Common myeloid progenitor, CD34-positive (primary cell): ENCODE measurements at regions not wholly inside any gene's neighbourhood (a gene's known extent, or its start where the extent isn't known, plus 50 kb on each side); places are given as distances from the start of the nearest gene placed in this dataset.

ENCODE experiments used
- CTCF ChIA-PET: fragments of 350-600 bp; sonication (Branson Sonifier 250); formaldehyde crosslinking; loops from one replicate; lab custom pipeline; 2021; ENCODE audit warnings: antibody characterized with exemption; lab: Charles Lee
- POLR2A ChIA-PET: fragments of 350-600 bp; sonication (Branson Sonifier 250); formaldehyde crosslinking; loops from one replicate; lab custom pipeline; 2021; ENCODE audit warnings: antibody characterized with exemption; lab: Charles Lee
- DNase-seq, 3 donors: peaks; one replicate each; pipeline versions ENCODE4 v3.0.0 to v3.0.0-alpha.2; 2013
- H3K27ac ChIP-seq, 2 experiments: 1 replicate in 1 of 2; 2 replicates in 1 of 2; pipeline ENCODE4 v1.7.0; 2013; ENCODE audit warnings: inconsistent platforms in 2 of 2, low read length in 2 of 2, mild to moderate bottlenecking in 2 of 2, low read depth in 1 of 2, moderate library complexity in 1 of 2; ENCODE audit not compliant: severe bottlenecking in 2 of 2, insufficient read depth in 1 of 2, poor library complexity in 1 of 2
- H3K27me3 ChIP-seq, 5 experiments: replicated peaks in 2 of 5; 1 replicate in 3 of 5; 2 replicates in 2 of 5; pipeline versions ENCODE4 v1.6.1 to v1.7.0; 2013; ENCODE audit warnings: low read length in 4 of 5, mild to moderate bottlenecking in 2 of 5, moderate library complexity in 2 of 5, inconsistent platforms in 1 of 5; ENCODE audit not compliant: insufficient read depth in 5 of 5, control insufficient read depth in 4 of 5
- H3K36me3 ChIP-seq, 4 experiments: 1 replicate in 2 of 4; 2 replicates in 2 of 4; pipeline versions ENCODE4 v1.6.1 to v1.7.0; 2013; ENCODE audit warnings: low read length in 3 of 4, control low read depth in 1 of 4, mild to moderate bottlenecking in 1 of 4; ENCODE audit not compliant: control insufficient read depth in 4 of 4, insufficient read depth in 4 of 4
- H3K4me1 ChIP-seq, 4 experiments: 1 replicate in 3 of 4; 2 replicates in 1 of 4; pipeline versions ENCODE4 v1.6.1 to v1.7.1; 2013; ENCODE audit warnings: low read length in 3 of 4, mild to moderate bottlenecking in 3 of 4, control low read depth in 1 of 4, inconsistent platforms in 1 of 4, moderate library complexity in 1 of 4; ENCODE audit not compliant: control insufficient read depth in 4 of 4, insufficient read depth in 4 of 4; ENCODE audit errors: control extremely low read depth in 1 of 4
- H3K4me3 ChIP-seq, 7 experiments: 1 replicate in 4 of 7; 2 replicates in 3 of 7; pipeline versions ENCODE4 v1.5.1 to v1.7.0; 2013; ENCODE audit warnings: mild to moderate bottlenecking in 7 of 7, low read length in 6 of 7, moderate library complexity in 6 of 7, inconsistent platforms in 2 of 7, low read depth in 2 of 7, control low read depth in 1 of 7; ENCODE audit not compliant: insufficient read depth in 4 of 7, control insufficient read depth in 1 of 7; ENCODE audit errors: extremely low read depth in 1 of 7
- H3K9me3 ChIP-seq, 5 experiments: 1 replicate in 4 of 5; 2 replicates in 1 of 5; pipeline versions ENCODE4 v1.6.1 to v1.7.1; 2013; ENCODE audit warnings: low read length in 4 of 5, mild to moderate bottlenecking in 2 of 5, inconsistent platforms in 1 of 5, low read depth in 1 of 5, moderate library complexity in 1 of 5; ENCODE audit not compliant: control insufficient read depth in 4 of 5, insufficient read depth in 2 of 5; ENCODE audit errors: control extremely low read depth in 1 of 5
- WGBS: methylation state at CpG from one replicate; pipeline ENCODE4 v1.1.5; 2013; ENCODE audit not compliant: insufficient coverage; 5-methylcytosine and 5-hydroxymethylcytosine counted together

DNA sequence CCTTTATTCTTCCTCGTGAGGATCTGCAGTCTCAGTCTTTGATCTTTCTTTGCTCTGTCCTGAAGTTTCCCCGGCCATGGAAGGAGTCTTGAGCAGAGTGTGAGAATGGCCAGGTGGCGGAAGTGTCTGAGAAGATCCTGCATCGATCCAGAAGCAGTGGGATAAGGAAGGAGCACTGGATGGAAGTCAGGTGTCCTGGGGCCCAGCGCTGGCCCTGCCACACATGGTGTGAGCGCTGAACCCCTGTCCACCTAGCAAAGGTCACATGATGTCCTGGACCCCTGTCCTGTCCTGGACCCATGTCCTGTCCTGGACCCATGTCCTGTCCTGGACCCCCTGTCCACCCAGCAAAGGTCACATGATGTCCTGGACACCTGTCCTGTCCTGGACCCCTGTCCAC lies 111.8 kb upstream of the MED13L start:
- peaks cover 2 to 25% (median 25%) of the 10 kb centered on the region in 4 experiments for H3K4me1 ChIP-seq
- no peaks in the 10 kb centered on the region for H3K27me3 ChIP-seq
- no peaks in the 10 kb centered on the region for H3K36me3 ChIP-seq
- no peak for DNase-seq
- POLR2A ChIA-PET = no interaction called here
- no peak overlapping the region for H3K4me3 ChIP-seq
- peaks cover 0 to 4% (median 2%) of the 10 kb centered on the region in 5 experiments for H3K9me3 ChIP-seq
- CTCF ChIA-PET = interaction anchor here (1.2 kb wide), 1 partner anchor 9 kb away, joined by 5 read pairs; no protein-coding TSS in a partner anchor
- WGBS = 98% methylated on average over 5 of the region's 6 CpGs
- H3K27ac ChIP-seq = no peak overlapping the region

DNA sequence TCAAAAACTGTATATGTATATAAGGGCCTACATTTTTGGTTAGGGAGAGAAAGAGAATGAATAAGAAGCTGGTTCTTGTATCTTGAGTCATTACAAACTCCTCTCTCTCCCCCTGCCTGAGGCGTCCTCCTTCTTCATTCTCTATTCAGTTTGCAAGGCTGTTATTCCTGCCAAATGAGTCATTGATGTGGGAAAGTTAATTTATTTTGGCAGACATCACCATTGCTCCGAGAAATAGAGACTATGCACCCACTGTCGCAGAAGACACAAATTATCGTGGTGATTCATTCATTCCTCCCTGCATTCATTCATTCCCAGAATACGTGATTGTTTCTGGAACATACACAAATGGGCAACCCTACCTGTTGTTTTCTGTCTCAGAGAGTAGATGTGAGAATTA lies 112.5 kb upstream of the MED13L start:
- ChIA-PET CTCF (no interaction called here), POLR2A (no interaction called here)
- Histone ChIP-seq H3K27me3 (no peaks in the 10 kb centered on the region), H3K36me3 (no peaks in the 10 kb centered on the region), H3K9me3 (peaks cover 0 to 4% (median 2%) of the 10 kb centered on the region in 5 experiments), H3K4me3 (no peak overlapping the region), H3K4me1 (peaks cover 2 to 22% (median 20%) of the 10 kb centered on the region in 4 experiments), H3K27ac (no peak overlapping the region)
- no peak for DNase-seq
- 100% methylated on average over 3 of the region's 5 CpGs for WGBS

DNA sequence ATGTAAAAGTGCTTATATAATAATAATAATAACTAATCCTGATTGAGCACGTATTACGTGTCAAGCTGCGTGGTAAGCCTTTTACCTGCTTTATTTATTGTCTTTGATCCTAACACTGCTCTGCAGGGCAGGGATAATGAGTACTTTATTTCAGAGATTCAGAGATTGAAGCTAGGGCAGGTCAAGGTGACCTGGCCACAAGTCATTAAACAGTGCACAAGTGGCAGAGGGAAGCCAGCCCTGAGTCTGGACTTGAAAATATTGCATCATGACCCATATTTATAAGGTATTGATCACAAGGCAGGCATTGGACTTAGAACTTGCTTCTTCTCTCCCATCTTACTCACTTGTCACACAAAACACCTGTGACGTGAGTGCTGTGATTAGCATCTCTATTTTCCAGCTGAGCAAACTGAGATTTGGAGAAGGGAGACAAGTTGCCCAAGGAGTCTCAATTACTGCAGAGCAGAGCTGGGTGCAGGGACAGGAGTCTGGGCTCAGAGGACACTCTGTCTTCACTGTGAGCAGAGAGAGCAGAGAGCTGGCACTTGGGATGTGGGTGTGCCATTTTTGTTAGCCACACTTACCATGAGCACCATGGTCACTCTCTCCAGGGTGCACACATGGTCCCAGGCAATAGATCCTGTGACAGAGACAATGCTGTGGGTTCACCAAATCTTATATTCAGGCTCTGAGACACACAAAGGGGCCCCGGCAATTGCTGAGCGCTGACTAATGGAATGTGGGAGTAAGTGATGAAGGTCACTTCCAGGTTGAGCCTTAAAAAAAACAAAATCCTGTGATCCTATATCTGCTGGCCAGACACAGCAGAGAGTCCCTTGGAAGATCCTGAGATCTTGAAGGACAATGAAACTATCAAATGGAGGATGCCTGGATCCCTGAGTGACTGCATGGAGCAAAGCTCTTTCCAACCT lies 113.2 kb upstream of the MED13L start:
- POLR2A ChIA-PET = no interaction called here
- WGBS = 94% methylated on average over 6 of the region's 6 CpGs
- Histone ChIP-seq H3K27ac (no peak overlapping the region), H3K27me3 (no peaks in the 10 kb centered on the region), H3K36me3 (no peaks in the 10 kb centered on the region), H3K9me3 (peaks cover 0 to 4% (median 2%) of the 10 kb centered on the region in 5 experiments), H3K4me1 (peaks cover 2 to 22% (median 14%) of the 10 kb centered on the region in 4 experiments), H3K4me3 (no peak overlapping the region)
- no peak for DNase-seq
- CTCF ChIA-PET = interaction anchor here (1.0 to 1.2 kb wide), 2 partner anchors 15 to 250 kb away, joined by 3 read pairs; no protein-coding TSS in a partner anchor

DNA sequence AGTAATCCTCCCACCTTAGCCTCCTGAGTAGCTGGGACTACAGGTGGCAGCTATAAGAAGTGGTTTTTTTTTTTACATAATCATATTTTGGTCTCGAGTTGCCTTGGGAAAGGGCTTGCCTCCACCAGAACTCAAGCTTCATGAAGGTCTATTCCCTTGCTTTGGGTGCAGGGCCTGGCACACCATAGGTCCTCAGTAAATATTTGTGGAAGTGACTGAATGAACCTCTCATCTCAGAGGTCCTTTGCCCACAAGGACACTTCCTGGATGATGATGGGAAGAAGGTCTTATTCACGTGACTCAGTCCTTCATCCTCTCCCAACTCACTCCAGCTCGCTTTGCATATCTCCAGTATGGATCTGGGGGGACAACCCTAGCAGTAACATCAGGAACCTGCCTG lies 114.0 kb upstream of the MED13L start:
- Histone ChIP-seq H3K36me3 (no peaks in the 10 kb centered on the region), H3K27ac (no peak overlapping the region), H3K27me3 (no peaks in the 10 kb centered on the region), H3K4me3 (no peak overlapping the region), H3K9me3 (peaks cover 0 to 4% (median 2%) of the 10 kb centered on the region in 5 experiments), H3K4me1 (peaks cover 2 to 19% (median 9%) of the 10 kb centered on the region in 4 experiments)
- ChIA-PET CTCF (interaction anchor here (1.0 to 1.5 kb wide), 4 partner anchors 14 to 251 kb away, joined by 3 read pairs; no protein-coding TSS in a partner anchor), POLR2A (no interaction called here)
- WGBS = 100% methylated on average over 1 of the region's 3 CpGs
- no peak for DNase-seq

DNA sequence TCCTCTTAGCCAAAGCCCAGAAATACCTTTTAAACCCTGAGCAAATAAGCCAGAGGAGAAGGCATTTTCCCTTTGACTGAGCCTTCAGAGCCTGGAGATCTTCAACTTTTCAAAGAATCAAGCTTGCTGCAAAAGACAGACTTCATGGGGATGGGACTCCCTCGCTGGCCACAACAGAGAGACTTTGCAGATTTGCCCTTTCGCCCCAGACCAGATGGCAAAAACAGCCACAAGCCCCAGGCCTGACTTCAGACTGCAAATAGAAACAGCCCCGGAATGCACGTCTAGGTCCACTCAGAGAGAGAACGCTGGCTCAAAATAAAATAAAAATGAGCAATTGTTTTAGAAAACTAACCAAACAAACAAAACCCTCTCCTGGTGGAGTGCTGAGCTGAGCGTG lies 114.6 kb upstream of the MED13L start:
- ChIA-PET POLR2A (interaction anchor here (0.6 kb wide), 1 partner anchor 20 kb away, joined by 7 read pairs; no protein-coding TSS in a partner anchor), CTCF (interaction anchor here (1.2 to 1.5 kb wide), 3 partner anchors 14 to 208 kb away, joined by 3 read pairs; no protein-coding TSS in a partner anchor)
- Histone ChIP-seq H3K36me3 (no peaks in the 10 kb centered on the region), H3K4me3 (no peak overlapping the region), H3K4me1 (peaks cover 2 to 19% (median 9%) of the 10 kb centered on the region in 4 experiments), H3K9me3 (peaks cover 0 to 4% (median 2%) of the 10 kb centered on the region in 5 experiments), H3K27me3 (no peaks in the 10 kb centered on the region), H3K27ac (no peak overlapping the region)
- DNase-seq = no peak
- 95% methylated on average over 3 of the region's 6 CpGs for WGBS

DNA sequence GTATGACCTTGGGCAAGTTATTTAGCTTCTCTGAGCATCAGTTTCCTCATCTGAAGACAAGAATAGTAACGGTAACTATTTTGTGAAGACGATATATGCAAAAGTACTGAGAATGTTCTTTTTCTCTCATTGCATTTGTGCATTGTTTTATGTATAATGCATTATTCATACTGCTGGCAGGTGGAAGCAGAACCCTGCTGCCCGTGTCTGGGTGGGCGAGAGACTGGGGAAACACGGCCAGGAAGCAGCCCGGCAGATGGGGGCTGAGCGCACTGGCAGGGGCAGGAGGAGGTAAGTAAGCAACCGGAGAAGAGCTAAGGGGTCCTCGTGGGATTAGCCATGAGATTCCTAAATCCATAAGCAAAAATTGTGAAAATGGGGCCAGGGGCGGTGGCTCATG lies 115.8 kb upstream of the MED13L start:
- ChIA-PET CTCF (no interaction called here), POLR2A (no interaction called here)
- Histone ChIP-seq H3K4me1 (peaks cover 2 to 19% (median 9%) of the 10 kb centered on the region in 4 experiments), H3K27me3 (no peaks in the 10 kb centered on the region), H3K27ac (no peak overlapping the region), H3K9me3 (peaks cover 2 to 9% (median 3%) of the 10 kb centered on the region in 5 experiments), H3K4me3 (no peak overlapping the region), H3K36me3 (no peaks in the 10 kb centered on the region)
- 45% methylated on average over 8 of the region's 10 CpGs for WGBS
- DNase-seq = peak in 1 of 3 donors; percentile 51
